ENCODE measurements at regions not wholly inside any gene's neighbourhood (a gene's known extent, or its start where the extent isn't known, plus 50 kb on each side); places are given as distances from the start of the nearest gene placed in this dataset.

DNA sequence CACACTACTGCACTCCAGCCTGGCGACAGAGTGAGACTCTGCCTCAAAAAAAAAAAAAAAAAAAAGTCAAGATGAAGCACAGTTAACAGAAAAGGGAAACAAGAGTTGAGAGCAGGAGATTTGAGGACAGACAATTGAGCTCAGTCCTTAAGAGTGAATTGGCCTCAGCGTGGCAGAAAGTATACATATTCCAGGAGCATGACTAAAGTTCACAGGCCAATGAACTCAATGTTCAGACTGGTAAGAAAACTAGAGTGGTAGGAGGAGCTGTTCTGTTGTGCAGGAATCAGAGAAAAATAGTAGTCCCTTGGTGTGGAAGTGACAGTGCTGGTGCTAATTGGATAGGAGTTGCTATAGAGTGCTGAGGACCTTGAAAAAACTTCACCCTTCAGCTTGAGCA lies 60.0 kb downstream of the NRN1 start:
- Histone ChIP-seq H3K9me3 (ENCODE audit: control insufficient read depth in 2 of 2, low read length in 2 of 2) (no peaks in the 10 kb centered on the region), H3K9ac (ENCODE audit: low read depth in 1 of 2, low read length in 2 of 2) (no peak overlapping the region), H3K27me3 (ENCODE audit: control insufficient read depth in 2 of 2, insufficient read depth in 2 of 2, low read length in 2 of 2) (no peaks in the 10 kb centered on the region), H3K27ac (ENCODE audit: low read depth in 2 of 2, low read length in 2 of 2) (no peak overlapping the region), H3K4me3 (ENCODE audit: low read length in 2 of 2) (no peak overlapping the region), H3K36me3 (ENCODE audit: control insufficient read depth in 2 of 2, insufficient read depth in 2 of 2, low read length in 2 of 2) (no peaks in the 10 kb centered on the region), H3K4me1 (ENCODE audit: control insufficient read depth in 2 of 2, insufficient read depth in 2 of 2, low read length in 2 of 2) (no peaks in the 10 kb centered on the region)

DNA sequence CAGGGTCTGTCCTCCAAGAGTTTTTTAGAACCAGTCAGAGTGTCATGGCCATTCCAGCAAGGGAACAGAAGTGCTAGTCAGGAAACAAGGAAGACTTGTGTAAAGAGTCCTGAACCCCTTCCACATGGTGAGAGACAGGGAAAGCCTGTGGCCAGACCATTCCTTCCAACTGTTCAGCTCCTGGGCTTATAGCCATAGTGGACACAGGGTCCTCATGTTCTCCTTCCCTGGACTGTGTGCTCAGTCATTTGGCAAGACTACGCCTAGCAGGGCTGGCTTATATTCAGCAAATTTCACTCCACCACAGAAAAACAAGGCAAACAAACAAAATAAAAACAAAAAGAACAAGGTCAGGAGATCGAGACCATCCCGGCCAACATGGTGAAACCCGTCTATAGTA lies 60.5 kb downstream of the NRN1 start:
- Histone ChIP-seq H3K9me3 (ENCODE audit: control insufficient read depth in 2 of 2, low read length in 2 of 2) (no peaks in the 10 kb centered on the region), H3K4me1 (ENCODE audit: control insufficient read depth in 2 of 2, insufficient read depth in 2 of 2, low read length in 2 of 2) (no peaks in the 10 kb centered on the region), H3K9ac (ENCODE audit: low read depth in 1 of 2, low read length in 2 of 2) (no peak overlapping the region), H3K27ac (ENCODE audit: low read depth in 2 of 2, low read length in 2 of 2) (no peak overlapping the region), H3K36me3 (ENCODE audit: control insufficient read depth in 2 of 2, insufficient read depth in 2 of 2, low read length in 2 of 2) (no peaks in the 10 kb centered on the region), H3K27me3 (ENCODE audit: control insufficient read depth in 2 of 2, insufficient read depth in 2 of 2, low read length in 2 of 2) (no peaks in the 10 kb centered on the region), H3K4me3 (ENCODE audit: low read length in 2 of 2) (no peak overlapping the region)

DNA sequence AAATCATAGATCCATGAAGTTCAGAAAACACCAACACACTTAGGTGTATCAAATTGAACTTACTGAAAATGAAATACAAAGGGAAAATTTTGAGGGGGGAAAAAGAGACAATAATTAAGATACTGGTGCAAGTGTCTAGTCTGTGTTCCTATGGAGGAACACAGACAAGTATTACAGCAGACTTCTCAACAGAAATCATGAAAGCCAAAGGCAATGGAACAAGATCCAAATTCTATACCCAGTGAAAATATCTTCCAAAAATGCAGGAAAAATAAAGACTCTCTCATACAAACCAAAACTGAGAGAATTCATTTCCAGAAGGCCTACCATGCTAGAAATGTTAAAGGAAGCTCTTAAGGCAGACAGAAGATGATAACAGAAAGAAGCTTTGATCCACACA lies 63.1 kb downstream of the NRN1 start:
- no peaks in the 10 kb centered on the region for H3K9me3 ChIP-seq (ENCODE audit: control insufficient read depth in 2 of 2, low read length in 2 of 2)
- no peaks in the 10 kb centered on the region for H3K36me3 ChIP-seq (ENCODE audit: control insufficient read depth in 2 of 2, insufficient read depth in 2 of 2, low read length in 2 of 2)
- no peak overlapping the region for H3K4me3 ChIP-seq (ENCODE audit: low read length in 2 of 2)
- no peaks in the 10 kb centered on the region for H3K27me3 ChIP-seq (ENCODE audit: control insufficient read depth in 2 of 2, insufficient read depth in 2 of 2, low read length in 2 of 2)
- no peak overlapping the region for H3K27ac ChIP-seq (ENCODE audit: low read depth in 2 of 2, low read length in 2 of 2)
- H3K4me1 ChIP-seq (ENCODE audit: control insufficient read depth in 2 of 2, insufficient read depth in 2 of 2, low read length in 2 of 2) = no peaks in the 10 kb centered on the region
- no peak overlapping the region for H3K9ac ChIP-seq (ENCODE audit: low read depth in 1 of 2, low read length in 2 of 2)

DNA sequence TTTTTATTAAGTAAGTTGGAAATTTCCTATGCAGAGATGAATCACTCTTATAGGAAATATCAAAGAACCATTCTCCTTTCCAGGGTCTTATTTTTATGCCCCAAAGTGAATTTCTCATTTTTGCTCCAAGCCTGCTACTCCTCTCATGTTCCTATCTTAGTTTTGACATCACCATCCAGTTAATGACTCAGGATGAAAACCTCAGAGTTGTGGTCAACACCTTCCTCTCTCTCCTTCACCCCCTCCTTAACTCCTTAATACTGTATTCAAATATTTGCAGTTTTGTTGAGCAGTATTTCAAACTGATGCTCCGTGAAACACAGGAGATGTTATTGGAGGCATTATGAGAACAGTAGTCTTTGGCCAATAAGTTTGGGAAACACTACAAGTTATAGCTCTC lies 64.1 kb downstream of the NRN1 start:
- Histone ChIP-seq H3K4me1 (ENCODE audit: control insufficient read depth in 2 of 2, insufficient read depth in 2 of 2, low read length in 2 of 2) (no peaks in the 10 kb centered on the region), H3K27me3 (ENCODE audit: control insufficient read depth in 2 of 2, insufficient read depth in 2 of 2, low read length in 2 of 2) (no peaks in the 10 kb centered on the region), H3K9ac (ENCODE audit: low read depth in 1 of 2, low read length in 2 of 2) (no peak overlapping the region), H3K4me3 (ENCODE audit: low read length in 2 of 2) (no peak overlapping the region), H3K9me3 (ENCODE audit: control insufficient read depth in 2 of 2, low read length in 2 of 2) (no peaks in the 10 kb centered on the region), H3K36me3 (ENCODE audit: control insufficient read depth in 2 of 2, insufficient read depth in 2 of 2, low read length in 2 of 2) (no peaks in the 10 kb centered on the region), H3K27ac (ENCODE audit: low read depth in 2 of 2, low read length in 2 of 2) (no peak overlapping the region)

DNA sequence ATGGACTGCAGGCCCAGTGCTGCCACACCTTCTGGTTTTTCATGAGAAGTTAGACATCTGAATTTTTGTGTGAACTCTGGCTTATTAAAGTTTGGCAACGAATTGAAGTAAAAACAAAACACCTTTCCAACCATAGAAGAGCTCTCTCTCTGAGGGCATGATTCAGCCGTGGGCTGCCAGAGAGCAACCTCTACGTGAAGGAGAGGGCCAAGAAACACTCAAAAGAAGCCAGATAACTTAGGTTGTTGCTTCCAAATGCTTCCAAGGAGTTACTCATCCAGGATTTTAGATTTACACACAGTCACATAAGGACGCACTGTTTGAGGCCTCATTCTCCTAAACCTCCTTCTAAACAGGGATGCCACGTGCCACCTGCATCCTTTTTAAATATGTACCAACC lies 65.5 kb downstream of the NRN1 start:
- Histone ChIP-seq H3K27me3 (ENCODE audit: control insufficient read depth in 2 of 2, insufficient read depth in 2 of 2, low read length in 2 of 2) (no peaks in the 10 kb centered on the region), H3K36me3 (ENCODE audit: control insufficient read depth in 2 of 2, insufficient read depth in 2 of 2, low read length in 2 of 2) (no peaks in the 10 kb centered on the region), H3K9me3 (ENCODE audit: control insufficient read depth in 2 of 2, low read length in 2 of 2) (no peaks in the 10 kb centered on the region), H3K4me1 (ENCODE audit: control insufficient read depth in 2 of 2, insufficient read depth in 2 of 2, low read length in 2 of 2) (no peaks in the 10 kb centered on the region), H3K9ac (ENCODE audit: low read depth in 1 of 2, low read length in 2 of 2) (no peak overlapping the region), H3K27ac (ENCODE audit: low read depth in 2 of 2, low read length in 2 of 2) (no peak overlapping the region), H3K4me3 (ENCODE audit: low read length in 2 of 2) (no peak overlapping the region)

DNA sequence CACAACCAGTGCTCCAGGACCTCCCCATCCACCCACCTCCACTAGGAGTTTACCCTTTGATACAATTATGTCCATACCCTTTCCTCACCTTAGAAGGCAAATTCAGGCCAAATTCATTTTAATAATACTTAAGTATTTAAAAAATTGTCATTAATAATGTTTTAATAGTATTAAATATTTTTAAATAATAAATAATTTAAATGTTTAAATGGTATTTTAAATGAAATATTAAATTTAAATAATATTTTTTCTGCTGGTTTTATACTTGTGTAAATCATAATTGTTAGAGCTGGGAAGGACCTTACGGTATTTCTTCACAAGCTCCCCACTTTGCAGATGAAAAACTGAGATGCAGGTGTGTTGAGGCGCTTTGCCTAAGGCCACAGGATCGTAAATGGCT lies 67.8 kb downstream of the NRN1 start:
- Histone ChIP-seq H3K9me3 (ENCODE audit: control insufficient read depth in 2 of 2, low read length in 2 of 2) (no peaks in the 10 kb centered on the region), H3K4me1 (ENCODE audit: control insufficient read depth in 2 of 2, insufficient read depth in 2 of 2, low read length in 2 of 2) (no peaks in the 10 kb centered on the region), H3K27me3 (ENCODE audit: control insufficient read depth in 2 of 2, insufficient read depth in 2 of 2, low read length in 2 of 2) (no peaks in the 10 kb centered on the region), H3K4me3 (ENCODE audit: low read length in 2 of 2) (no peak overlapping the region), H3K9ac (ENCODE audit: low read depth in 1 of 2, low read length in 2 of 2) (no peak overlapping the region), H3K27ac (ENCODE audit: low read depth in 2 of 2, low read length in 2 of 2) (no peak overlapping the region), H3K36me3 (ENCODE audit: control insufficient read depth in 2 of 2, insufficient read depth in 2 of 2, low read length in 2 of 2) (no peaks in the 10 kb centered on the region)

DNA sequence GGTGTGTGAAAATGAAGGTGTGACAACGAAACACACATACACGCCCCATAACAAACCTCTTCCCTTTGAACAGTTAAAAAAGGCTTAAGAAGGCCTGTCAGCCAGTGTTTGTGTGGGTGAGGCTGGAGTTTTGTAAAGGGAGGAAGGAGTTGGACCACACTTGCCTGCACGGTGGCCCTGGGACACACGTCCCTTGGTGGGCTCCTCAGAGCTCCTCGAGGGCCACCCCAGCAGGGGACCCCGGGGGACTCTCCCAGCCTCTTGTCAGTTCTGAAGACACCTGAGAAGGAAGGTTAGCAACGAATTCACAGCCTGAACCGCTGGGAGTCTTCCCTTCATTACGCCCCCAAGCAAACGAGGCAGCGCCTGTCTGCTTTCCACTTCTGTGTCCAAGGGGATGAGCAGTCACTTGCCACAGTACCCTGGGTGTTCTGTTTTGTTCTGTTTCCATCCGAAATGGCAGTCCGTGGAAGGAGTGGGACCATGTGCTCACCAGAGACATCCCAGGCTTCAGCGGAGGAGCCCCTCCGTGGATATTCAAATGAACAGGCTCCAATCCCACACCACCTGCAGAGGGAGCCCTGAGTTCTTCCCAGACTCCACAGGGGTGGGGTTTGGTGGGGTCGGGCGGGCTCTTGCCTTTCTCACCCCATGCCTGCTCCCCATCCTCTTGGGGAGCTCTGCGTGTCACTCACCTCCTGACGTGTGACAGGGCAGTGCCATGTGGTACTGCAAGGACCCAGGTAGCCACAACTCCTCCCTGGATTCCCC lies 68.6 kb downstream of the NRN1 start:
- Histone ChIP-seq H3K36me3 (ENCODE audit: control insufficient read depth in 2 of 2, insufficient read depth in 2 of 2, low read length in 2 of 2) (no peaks in the 10 kb centered on the region), H3K9ac (ENCODE audit: low read depth in 1 of 2, low read length in 2 of 2) (no peak overlapping the region), H3K4me3 (ENCODE audit: low read length in 2 of 2) (no peak overlapping the region), H3K27me3 (ENCODE audit: control insufficient read depth in 2 of 2, insufficient read depth in 2 of 2, low read length in 2 of 2) (no peaks in the 10 kb centered on the region), H3K9me3 (ENCODE audit: control insufficient read depth in 2 of 2, low read length in 2 of 2) (no peaks in the 10 kb centered on the region), H3K4me1 (ENCODE audit: control insufficient read depth in 2 of 2, insufficient read depth in 2 of 2, low read length in 2 of 2) (no peaks in the 10 kb centered on the region), H3K27ac (ENCODE audit: low read depth in 2 of 2, low read length in 2 of 2) (no peak overlapping the region)

DNA sequence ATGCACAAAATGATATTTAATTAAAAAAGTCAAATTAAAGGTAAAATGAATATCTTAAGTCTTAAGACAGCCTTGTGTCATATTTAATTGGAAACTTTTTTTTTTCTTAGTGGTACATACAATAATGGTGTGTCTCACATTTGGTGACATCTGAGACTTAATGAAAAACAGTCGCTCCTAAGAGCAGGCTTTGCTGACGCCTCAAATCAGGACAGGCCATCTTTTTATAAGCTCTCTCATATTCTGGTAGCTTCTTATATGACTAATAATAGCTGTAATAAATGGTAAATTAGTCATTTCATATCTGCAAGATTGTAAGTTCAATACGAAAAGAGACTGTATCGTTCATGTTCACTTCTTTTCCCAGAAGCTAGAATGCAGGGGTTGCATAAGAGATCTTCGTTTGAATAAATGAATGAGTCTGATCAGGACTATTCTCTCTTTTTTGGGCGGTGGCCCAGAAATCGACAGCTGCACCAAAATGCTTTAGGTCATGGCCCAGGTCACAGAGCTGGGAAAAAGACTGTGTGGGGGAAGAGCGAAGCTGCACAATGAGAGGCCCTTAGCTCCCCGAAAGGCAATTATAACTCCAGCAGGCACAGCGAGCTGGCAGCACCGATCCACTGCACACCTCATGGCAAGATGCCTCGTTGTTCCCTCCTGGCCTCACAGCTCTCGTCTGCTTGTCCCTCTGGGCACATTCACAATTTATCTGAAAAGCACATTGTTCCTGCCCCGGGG lies 69.4 kb downstream of the NRN1 start:
- Histone ChIP-seq H3K27me3 (ENCODE audit: control insufficient read depth in 2 of 2, insufficient read depth in 2 of 2, low read length in 2 of 2) (no peaks in the 10 kb centered on the region), H3K9ac (ENCODE audit: low read depth in 1 of 2, low read length in 2 of 2) (no peak overlapping the region)

DNA sequence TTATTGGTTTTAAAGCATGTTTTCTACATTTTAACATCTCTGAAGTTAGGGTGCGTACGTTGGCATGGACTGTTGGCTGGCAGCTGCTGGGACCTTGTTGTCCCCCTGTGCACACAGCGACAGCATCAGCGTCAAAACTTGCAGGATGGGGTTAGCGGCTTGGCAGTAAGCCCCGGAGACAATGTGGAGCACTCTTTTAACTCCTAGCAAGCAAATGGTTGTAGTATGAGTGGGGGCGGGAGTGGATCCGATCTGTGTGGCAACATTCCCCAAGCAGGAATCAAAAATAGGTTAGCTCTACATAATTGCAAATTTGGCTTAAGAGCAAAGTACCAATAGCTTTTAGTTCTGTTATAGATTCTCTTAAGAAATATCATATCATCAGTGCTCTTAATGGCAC lies 70.1 kb downstream of the NRN1 start:
- no peaks in the 10 kb centered on the region for H3K4me1 ChIP-seq (ENCODE audit: control insufficient read depth in 2 of 2, insufficient read depth in 2 of 2, low read length in 2 of 2)
- H3K27me3 ChIP-seq (ENCODE audit: control insufficient read depth in 2 of 2, insufficient read depth in 2 of 2, low read length in 2 of 2) = no peaks in the 10 kb centered on the region
- no peak overlapping the region for H3K9ac ChIP-seq (ENCODE audit: low read depth in 1 of 2, low read length in 2 of 2)
- H3K9me3 ChIP-seq (ENCODE audit: control insufficient read depth in 2 of 2, low read length in 2 of 2) = no peaks in the 10 kb centered on the region
- no peaks in the 10 kb centered on the region for H3K36me3 ChIP-seq (ENCODE audit: control insufficient read depth in 2 of 2, insufficient read depth in 2 of 2, low read length in 2 of 2)
- H3K4me3 ChIP-seq (ENCODE audit: low read length in 2 of 2) = no peak overlapping the region
- H3K27ac ChIP-seq (ENCODE audit: low read depth in 2 of 2, low read length in 2 of 2) = no peak overlapping the region

More for the DNA sequence above, 69.4 kb downstream of the NRN1 start:
- H3K36me3 ChIP-seq (ENCODE audit: control insufficient read depth in 2 of 2, insufficient read depth in 2 of 2, low read length in 2 of 2) = no peaks in the 10 kb centered on the region
- H3K27ac ChIP-seq (ENCODE audit: low read depth in 2 of 2, low read length in 2 of 2) = no peak overlapping the region
- H3K9me3 ChIP-seq (ENCODE audit: control insufficient read depth in 2 of 2, low read length in 2 of 2) = no peaks in the 10 kb centered on the region
- H3K4me1 ChIP-seq (ENCODE audit: control insufficient read depth in 2 of 2, insufficient read depth in 2 of 2, low read length in 2 of 2) = no peaks in the 10 kb centered on the region
- H3K4me3 ChIP-seq (ENCODE audit: low read length in 2 of 2) = no peak overlapping the region

DNA sequence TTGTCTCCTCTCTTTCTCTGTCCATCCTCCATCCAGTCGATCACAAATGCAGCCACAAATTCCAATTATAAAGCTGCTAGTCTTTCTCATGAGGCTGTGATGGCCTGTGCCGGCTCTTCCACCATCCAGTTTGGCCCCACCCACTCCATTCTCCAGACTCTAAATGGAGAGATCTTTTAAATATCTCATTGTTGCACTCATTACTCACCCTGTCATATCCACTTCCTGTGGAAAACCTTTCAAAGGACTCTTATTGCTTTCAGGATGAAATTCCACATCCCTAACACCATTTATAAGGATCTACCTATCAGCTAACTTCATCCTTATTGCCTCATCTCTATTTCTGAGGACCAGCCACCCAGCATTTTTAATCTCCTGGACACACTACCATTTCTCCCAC lies 70.6 kb downstream of the NRN1 start:
- H3K27me3 ChIP-seq (ENCODE audit: control insufficient read depth in 2 of 2, insufficient read depth in 2 of 2, low read length in 2 of 2) = no peaks in the 10 kb centered on the region
- H3K36me3 ChIP-seq (ENCODE audit: control insufficient read depth in 2 of 2, insufficient read depth in 2 of 2, low read length in 2 of 2) = no peaks in the 10 kb centered on the region
- no peak overlapping the region for H3K9ac ChIP-seq (ENCODE audit: low read depth in 1 of 2, low read length in 2 of 2)
- H3K4me1 ChIP-seq (ENCODE audit: control insufficient read depth in 2 of 2, insufficient read depth in 2 of 2, low read length in 2 of 2) = no peaks in the 10 kb centered on the region
- H3K27ac ChIP-seq (ENCODE audit: low read depth in 2 of 2, low read length in 2 of 2) = no peak overlapping the region
- no peaks in the 10 kb centered on the region for H3K9me3 ChIP-seq (ENCODE audit: control insufficient read depth in 2 of 2, low read length in 2 of 2)
- no peak overlapping the region for H3K4me3 ChIP-seq (ENCODE audit: low read length in 2 of 2)
